ENCODE measurements at regions not wholly inside any gene's neighbourhood (a gene's known extent, or its start where the extent isn't known, plus 50 kb on each side); places are given as distances from the start of the nearest gene placed in this dataset.

DNA sequence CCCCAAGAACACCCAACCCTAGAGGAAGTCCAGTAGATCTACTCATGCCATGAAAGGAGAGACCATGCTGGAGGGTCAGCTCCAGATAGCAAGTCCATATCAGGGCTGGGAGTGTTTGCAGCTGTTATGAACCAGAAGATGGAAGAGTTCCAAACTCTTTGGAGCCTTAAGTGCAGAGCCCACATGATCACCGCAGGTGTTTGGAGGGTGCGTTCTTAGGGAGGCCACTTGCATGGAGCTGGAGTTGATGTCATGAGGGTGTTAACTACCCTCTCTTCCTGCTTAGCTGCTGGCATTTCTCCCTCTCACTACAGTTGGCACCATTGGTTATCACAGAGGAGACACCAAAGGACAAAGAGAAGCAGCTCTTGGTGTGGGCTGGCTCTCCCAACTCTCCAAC lies 616.9 kb downstream of the AJAP1 start:
- Histone ChIP-seq H3K9ac (ENCODE audit: low read depth in 1 of 2, low read length in 2 of 2) (no peak overlapping the region), H3K27me3 (ENCODE audit: control insufficient read depth in 4 of 4, insufficient read depth in 4 of 4, low read length in 3 of 4) (no peaks in the 10 kb centered on the region), H3K4me3 (ENCODE audit: low read depth in 1 of 3, low read length in 3 of 3) (no peak overlapping the region), H3K4me1 (ENCODE audit: control insufficient read depth in 4 of 4, insufficient read depth in 4 of 4, low read length in 3 of 4) (no peaks in the 10 kb centered on the region), H3K27ac (ENCODE audit: low read depth in 1 of 2, low read length in 2 of 2) (no peak overlapping the region), H3K9me3 (ENCODE audit: control insufficient read depth in 4 of 4, low read length in 3 of 4) (peaks cover 0 to 3% (median 0%) of the 10 kb centered on the region in 4 donors), H3K36me3 (ENCODE audit: control insufficient read depth in 4 of 4, insufficient read depth in 3 of 4, low read depth in 1 of 4, low read length in 3 of 4) (no peaks in the 10 kb centered on the region)
- DNase-seq (ENCODE audit: low spot score): no peak
- no peak for TF ChIP-seq SP1 (IDR thresholded peaks at IDR 0.05)
- TF ChIP-seq, protein P1, sequence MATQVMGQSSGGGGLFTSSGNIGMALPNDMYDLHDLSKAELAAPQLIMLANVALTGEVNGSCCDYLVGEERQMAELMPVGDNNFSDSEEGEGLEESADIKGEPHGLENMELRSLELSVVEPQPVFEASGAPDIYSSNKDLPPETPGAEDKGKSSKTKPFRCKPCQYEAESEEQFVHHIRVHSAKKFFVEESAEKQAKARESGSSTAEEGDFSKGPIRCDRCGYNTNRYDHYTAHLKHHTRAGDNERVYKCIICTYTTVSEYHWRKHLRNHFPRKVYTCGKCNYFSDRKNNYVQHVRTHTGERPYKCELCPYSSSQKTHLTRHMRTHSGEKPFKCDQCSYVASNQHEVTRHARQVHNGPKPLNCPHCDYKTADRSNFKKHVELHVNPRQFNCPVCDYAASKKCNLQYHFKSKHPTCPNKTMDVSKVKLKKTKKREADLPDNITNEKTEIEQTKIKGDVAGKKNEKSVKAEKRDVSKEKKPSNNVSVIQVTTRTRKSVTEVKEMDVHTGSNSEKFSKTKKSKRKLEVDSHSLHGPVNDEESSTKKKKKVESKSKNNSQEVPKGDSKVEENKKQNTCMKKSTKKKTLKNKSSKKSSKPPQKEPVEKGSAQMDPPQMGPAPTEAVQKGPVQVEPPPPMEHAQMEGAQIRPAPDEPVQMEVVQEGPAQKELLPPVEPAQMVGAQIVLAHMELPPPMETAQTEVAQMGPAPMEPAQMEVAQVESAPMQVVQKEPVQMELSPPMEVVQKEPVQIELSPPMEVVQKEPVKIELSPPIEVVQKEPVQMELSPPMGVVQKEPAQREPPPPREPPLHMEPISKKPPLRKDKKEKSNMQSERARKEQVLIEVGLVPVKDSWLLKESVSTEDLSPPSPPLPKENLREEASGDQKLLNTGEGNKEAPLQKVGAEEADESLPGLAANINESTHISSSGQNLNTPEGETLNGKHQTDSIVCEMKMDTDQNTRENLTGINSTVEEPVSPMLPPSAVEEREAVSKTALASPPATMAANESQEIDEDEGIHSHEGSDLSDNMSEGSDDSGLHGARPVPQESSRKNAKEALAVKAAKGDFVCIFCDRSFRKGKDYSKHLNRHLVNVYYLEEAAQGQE (IDR thresholded peaks at IDR 0.05): no peak
- no peak for TF ChIP-seq CTCF (IDR thresholded peaks at IDR 0.05; ENCODE audit: low read depth, low read length, missing input control)
- no peak for TF ChIP-seq RAD21 (IDR thresholded peaks at IDR 0.05)
- no peak for TF ChIP-seq FOXA2 (IDR thresholded peaks at IDR 0.05)
- no peak for TF ChIP-seq FOXA1 (IDR thresholded peaks at IDR 0.05)
- 86% methylated on average over 2 of the region's 2 CpGs for WGBS

DNA sequence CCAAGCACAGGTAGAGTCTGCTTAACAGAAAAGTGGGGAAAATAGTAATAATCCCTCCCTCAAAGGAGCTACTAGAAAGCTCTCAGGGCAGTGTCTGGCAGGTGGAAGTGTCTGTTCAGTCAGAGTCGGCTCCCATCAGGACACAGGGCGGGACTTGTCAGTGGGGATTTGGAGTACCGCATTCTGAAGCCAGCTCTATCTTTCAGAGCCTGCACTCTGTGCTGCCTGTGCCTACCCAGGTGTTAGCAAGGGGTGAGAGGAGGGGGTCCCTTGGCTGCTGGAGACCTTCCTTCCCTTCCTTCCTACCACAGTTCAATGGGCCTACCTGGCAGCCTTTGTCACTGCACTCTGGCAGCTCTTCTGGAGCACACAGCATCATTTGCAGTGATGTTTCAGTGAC lies 615.5 kb downstream of the AJAP1 start:
- H3K4me1 ChIP-seq (ENCODE audit: control insufficient read depth in 4 of 4, insufficient read depth in 4 of 4, low read length in 3 of 4): no peaks in the 10 kb centered on the region
- no peak overlapping the region for H3K4me3 ChIP-seq (ENCODE audit: low read depth in 1 of 3, low read length in 3 of 3)
- no peak overlapping the region for H3K27ac ChIP-seq (ENCODE audit: low read depth in 1 of 2, low read length in 2 of 2)
- TF ChIP-seq TAF1 (conservative IDR thresholded peaks at IDR 0.05) (no peak), HNF4G (IDR thresholded peaks at IDR 0.05) (no peak), HNF4A (conservative IDR thresholded peaks at IDR 0.05) (no peak), GABPA (IDR thresholded peaks at IDR 0.05 in 1 of 2, conservative IDR thresholded peaks at IDR 0.05 in 1 of 2) (no peak), ZBTB33 (IDR thresholded peaks at IDR 0.05) (no peak), EGR1 (IDR thresholded peaks at IDR 0.05; ENCODE audit: low read depth in 2 of 2) (no peak), FOXA1 (IDR thresholded peaks at IDR 0.05) (no peak), JUND (IDR thresholded peaks at IDR 0.05) (no peak), FOXA2 (IDR thresholded peaks at IDR 0.05) (no peak), NR2F2 (IDR thresholded peaks at IDR 0.05) (no peak), RXRA (IDR thresholded peaks at IDR 0.05) (no peak), CTCF (IDR thresholded peaks at IDR 0.05; ENCODE audit: low read depth, low read length, missing input control) (no peak), YY1 (IDR thresholded peaks at IDR 0.05) (no peak), MAX (IDR thresholded peaks at IDR 0.05) (no peak)
- TF ChIP-seq, protein P1 (IDR thresholded peaks at IDR 0.05): no peak
- WGBS: 96% methylated on average over 3 of the region's 3 CpGs
- H3K36me3 ChIP-seq (ENCODE audit: control insufficient read depth in 4 of 4, insufficient read depth in 3 of 4, low read depth in 1 of 4, low read length in 3 of 4): no peaks in the 10 kb centered on the region
- no peaks in the 10 kb centered on the region for H3K27me3 ChIP-seq (ENCODE audit: control insufficient read depth in 4 of 4, insufficient read depth in 4 of 4, low read length in 3 of 4)
- H3K9me3 ChIP-seq (ENCODE audit: control insufficient read depth in 4 of 4, low read length in 3 of 4): peaks cover 0 to 3% (median 0%) of the 10 kb centered on the region in 4 donors
- H3K9ac ChIP-seq (ENCODE audit: low read depth in 1 of 2, low read length in 2 of 2): no peak overlapping the region
- no peak for DNase-seq (ENCODE audit: low spot score)
